Activated naive CD4-positive, alpha-beta T cell treated with anti-CD3 and anti-CD28 coated beads for 36 hours (primary cell): ENCODE measurements at regions not wholly inside any gene's neighbourhood (a gene's known extent, or its start where the extent isn't known, plus 50 kb on each side); places are given as distances from the start of the nearest gene placed in this dataset.

ENCODE experiments used
- CTCF ChIA-PET: fragments of 350-600 bp; sonication (Branson Sonifier 250); formaldehyde crosslinking; loops from one replicate; lab custom pipeline; 2021; ENCODE audit warnings: antibody characterized with exemption; lab: Charles Lee
- DNase-seq: peaks from one replicate; pipeline ENCODE4 v3.0.0-alpha.2; 2020
- H3K27ac Mint-ChIP-seq: one replicate; pipeline ENCODE4 v1.8.0; 2021; ENCODE audit warnings: mild to moderate bottlenecking, mixed read lengths
- H3K27me3 Mint-ChIP-seq: one replicate; pipeline ENCODE4 v1.8.0; 2021; ENCODE audit warnings: low read depth, mixed read lengths
- H3K36me3 Mint-ChIP-seq: one replicate; pipeline ENCODE4 v1.8.0; 2021; ENCODE audit warnings: low read depth, mixed read lengths
- H3K4me1 Mint-ChIP-seq: one replicate; pipeline ENCODE4 v1.8.0; 2021; ENCODE audit warnings: low read depth, mixed read lengths
- H3K4me3 Mint-ChIP-seq: one replicate; pipeline ENCODE4 v1.8.0; 2021; ENCODE audit warnings: mild to moderate bottlenecking, moderate library complexity, mixed read lengths
- H3K9me3 Mint-ChIP-seq: one replicate; pipeline ENCODE4 v1.8.0; 2021; ENCODE audit warnings: mixed read lengths
- intact Hi-C: fragments of 100-400 bp; cut with micrococcal nuclease; formaldehyde crosslinking; loops from one replicate; pipeline ENCODE4 v1.15.1; 2023

DNA sequence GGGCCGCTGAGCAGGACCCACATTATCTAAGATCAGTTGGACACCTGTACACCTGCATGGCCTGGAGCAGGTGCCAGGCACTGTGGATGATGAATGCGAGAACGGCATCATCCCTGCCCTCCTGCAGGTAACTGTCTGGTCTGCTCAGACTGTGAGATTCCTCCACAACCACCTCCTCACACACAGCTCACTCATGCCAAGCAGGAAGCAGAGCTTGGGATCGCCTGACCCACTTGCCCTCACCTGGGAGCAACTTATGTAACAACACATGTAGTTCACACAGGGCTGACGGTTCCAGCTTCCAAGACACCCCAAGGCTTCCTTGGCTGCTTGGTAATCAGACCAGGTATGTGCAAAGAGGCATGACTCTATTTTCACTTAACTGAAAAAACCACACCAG lies 359.2 kb downstream of the PREX1 start:
- no peak for DNase-seq
- Mint-ChIP-seq H3K4me3 (no peak overlapping the region), H3K27me3 (no peaks in the 10 kb centered on the region), H3K4me1 (no peaks in the 10 kb centered on the region), H3K9me3 (no peaks in the 10 kb centered on the region), H3K36me3 (no peaks in the 10 kb centered on the region), H3K27ac (no peak overlapping the region)
- CTCF ChIA-PET = no interaction called here
- intact Hi-C loops = no loop called here

DNA sequence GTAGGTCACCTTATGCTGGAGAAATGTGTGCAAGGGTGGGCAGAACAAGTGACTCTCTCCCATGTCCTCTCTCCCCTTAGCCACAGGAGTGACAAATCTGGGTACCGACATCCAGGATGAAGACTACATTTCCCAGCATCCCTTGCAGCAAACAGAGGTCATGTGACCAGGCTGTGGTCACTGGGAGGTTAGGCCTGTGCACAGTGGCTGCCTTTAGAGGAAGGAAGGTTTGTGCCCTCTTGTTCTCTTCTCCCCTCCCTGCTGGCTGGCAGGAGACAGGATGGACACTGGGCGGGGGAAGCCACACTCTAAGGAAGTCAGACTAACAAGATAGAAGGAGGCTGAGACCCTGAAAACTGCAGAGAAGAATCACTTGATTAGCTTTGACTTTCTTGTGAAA lies 360.2 kb downstream of the PREX1 start:
- Mint-ChIP-seq H3K27me3 (no peaks in the 10 kb centered on the region), H3K4me1 (no peaks in the 10 kb centered on the region), H3K4me3 (no peak overlapping the region), H3K36me3 (no peaks in the 10 kb centered on the region), H3K27ac (no peak overlapping the region), H3K9me3 (no peaks in the 10 kb centered on the region)
- CTCF ChIA-PET = no interaction called here
- intact Hi-C loops = no loop called here
- DNase-seq = no peak

DNA sequence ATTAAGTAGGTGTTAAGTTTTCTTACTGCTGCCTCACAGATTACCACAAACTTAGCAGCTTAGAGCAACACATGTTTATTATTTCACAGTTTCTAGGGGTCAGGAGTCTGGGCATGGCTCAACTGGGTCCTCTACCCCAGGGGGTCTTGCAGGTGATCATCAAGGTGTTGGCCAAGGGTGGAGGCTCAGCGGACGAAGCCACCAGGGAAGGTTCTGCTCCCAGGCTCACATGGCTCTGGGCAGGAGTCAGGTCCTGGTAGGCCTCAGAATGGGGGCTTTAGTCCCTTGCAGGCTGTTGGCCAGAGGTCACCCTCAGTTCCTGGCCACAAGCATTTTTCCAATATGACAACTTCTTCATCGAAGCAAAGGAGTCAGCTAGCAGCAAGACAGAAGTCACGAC lies 362.5 kb downstream of the PREX1 start:
- Mint-ChIP-seq H3K36me3 (no peaks in the 10 kb centered on the region), H3K4me1 (no peaks in the 10 kb centered on the region), H3K27ac (no peak overlapping the region), H3K27me3 (no peaks in the 10 kb centered on the region), H3K9me3 (no peaks in the 10 kb centered on the region), H3K4me3 (no peak overlapping the region)
- CTCF ChIA-PET = no interaction called here
- DNase-seq = no peak
- intact Hi-C loops = no loop called here

DNA sequence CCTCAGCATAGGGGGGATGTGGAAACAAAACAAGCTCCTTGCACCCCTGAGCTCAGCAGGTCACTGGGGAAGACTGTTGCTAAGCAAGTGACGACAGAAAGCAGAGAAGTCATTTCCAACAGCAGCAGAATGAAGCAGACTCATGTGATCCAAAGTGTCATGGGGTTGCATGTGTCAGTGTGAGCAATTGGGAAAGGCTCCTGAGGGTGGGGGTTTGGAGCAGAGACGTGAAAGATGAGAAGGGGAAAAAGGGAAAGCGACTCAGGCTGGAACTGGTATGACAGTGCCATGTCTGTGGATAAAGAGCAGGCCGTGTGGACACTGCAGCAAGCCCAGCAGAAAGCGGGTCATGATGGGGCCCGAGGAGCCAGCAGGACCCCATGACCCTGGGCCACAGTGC lies 363.9 kb downstream of the PREX1 start:
- Mint-ChIP-seq H3K4me3 (no peak overlapping the region), H3K27ac (no peak overlapping the region), H3K9me3 (no peaks in the 10 kb centered on the region), H3K27me3 (no peaks in the 10 kb centered on the region), H3K36me3 (no peaks in the 10 kb centered on the region), H3K4me1 (no peaks in the 10 kb centered on the region)
- DNase-seq = no peak
- CTCF ChIA-PET = no interaction called here
- intact Hi-C loops = no loop called here

DNA sequence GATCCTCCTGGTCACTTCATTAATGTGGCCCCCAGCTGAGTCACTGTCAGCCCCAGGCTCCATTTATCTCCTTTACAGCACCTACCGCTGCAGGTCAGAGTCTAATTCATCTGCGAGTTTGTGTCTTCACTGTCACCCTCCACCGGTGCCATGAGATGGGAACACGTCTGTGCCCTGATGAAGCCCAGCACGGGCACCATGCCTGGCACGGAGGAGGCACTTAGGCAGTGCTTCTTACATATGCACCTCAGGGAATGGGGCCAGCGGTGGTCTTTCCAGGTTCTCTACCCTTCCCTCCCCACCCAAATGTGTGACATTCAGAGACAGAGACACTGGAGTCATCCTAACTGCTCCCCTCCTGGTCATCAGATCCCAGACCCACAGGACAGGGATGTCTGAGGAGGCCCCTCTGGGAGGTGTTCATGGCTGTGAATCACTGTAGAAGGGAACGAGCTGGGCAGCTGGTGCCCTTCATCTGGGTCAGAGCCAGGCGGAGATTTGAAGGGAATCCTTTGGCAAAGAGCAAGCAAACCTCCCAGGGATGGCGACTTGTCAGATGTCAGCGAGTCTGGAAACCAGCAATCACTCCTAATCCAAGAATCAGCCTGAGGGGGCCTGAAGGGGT lies 364.6 kb downstream of the PREX1 start:
- no peaks in the 10 kb centered on the region for H3K27me3 Mint-ChIP-seq
- CTCF ChIA-PET = no interaction called here
- intact Hi-C loops = no loop called here
- H3K27ac Mint-ChIP-seq = no peak overlapping the region
- DNase-seq = no peak
- H3K4me3 Mint-ChIP-seq = no peak overlapping the region
- H3K4me1 Mint-ChIP-seq = no peaks in the 10 kb centered on the region
- no peaks in the 10 kb centered on the region for H3K36me3 Mint-ChIP-seq
- no peaks in the 10 kb centered on the region for H3K9me3 Mint-ChIP-seq

DNA sequence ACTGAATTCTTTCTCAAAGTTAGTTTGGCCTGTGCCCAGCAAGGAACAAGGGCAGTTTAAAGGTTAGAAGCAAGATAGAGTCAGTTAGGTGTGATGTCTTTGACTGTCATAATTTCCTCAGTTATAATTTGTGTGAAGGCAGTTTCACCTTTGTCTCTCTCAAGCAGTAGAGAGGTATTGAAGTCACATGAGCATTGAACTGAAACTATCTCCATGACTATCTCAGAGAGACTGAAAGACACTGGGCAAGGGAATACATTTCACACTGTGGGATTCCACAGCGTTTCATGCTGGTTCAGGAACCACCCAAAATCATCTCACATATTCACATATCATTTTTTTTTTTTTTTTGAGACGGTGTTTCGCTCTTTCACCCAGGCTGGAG lies 366.1 kb downstream of the PREX1 start:
- H3K9me3 Mint-ChIP-seq = no peaks in the 10 kb centered on the region
- H3K4me1 Mint-ChIP-seq = no peaks in the 10 kb centered on the region
- intact Hi-C loops = no loop called here

DNA sequence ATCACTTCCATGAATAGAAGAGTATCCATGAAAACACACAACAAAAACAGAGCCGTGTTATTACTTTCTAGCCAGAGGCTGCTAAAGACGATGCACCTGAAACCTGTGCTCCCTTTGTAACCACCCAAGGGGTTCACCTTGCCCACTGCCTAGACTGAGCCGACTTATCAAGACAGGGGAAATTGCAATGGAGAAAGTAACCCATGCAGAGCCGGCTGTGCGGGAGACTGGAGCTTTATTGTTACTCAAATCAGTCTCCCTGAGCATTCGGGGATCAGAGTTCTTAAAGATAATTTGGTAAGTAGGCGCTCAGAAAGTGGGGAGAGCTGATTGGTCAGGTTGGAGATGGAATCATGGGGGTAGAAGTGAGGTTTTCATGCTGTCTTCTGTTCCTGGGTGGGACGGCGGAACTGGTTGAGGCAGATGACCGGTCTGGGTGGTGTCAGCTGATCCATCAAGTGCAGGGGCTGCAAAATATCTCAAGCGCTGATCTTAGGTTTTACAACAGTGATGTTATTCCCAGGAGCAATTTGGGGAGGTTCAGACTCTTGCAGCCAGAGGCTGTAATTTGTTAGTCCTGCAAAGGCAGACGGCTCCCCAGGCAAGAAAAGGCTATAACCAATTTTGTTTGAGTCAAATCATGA lies 366.6 kb downstream of the PREX1 start:
- no peak for DNase-seq
- no peak overlapping the region for H3K27ac Mint-ChIP-seq
- no peaks in the 10 kb centered on the region for H3K9me3 Mint-ChIP-seq
- no peak overlapping the region for H3K4me3 Mint-ChIP-seq
- no peaks in the 10 kb centered on the region for H3K36me3 Mint-ChIP-seq
- no peaks in the 10 kb centered on the region for H3K4me1 Mint-ChIP-seq
- no peaks in the 10 kb centered on the region for H3K27me3 Mint-ChIP-seq
- intact Hi-C loops = no loop called here
- CTCF ChIA-PET = interaction anchor here (0.7 kb wide), 1 partner anchor 1583 kb away, joined by 3 read pairs; no protein-coding TSS in a partner anchor

More for the DNA sequence above, 366.1 kb downstream of the PREX1 start:
- Mint-ChIP-seq H3K27me3 (no peaks in the 10 kb centered on the region), H3K4me3 (no peak overlapping the region), H3K27ac (no peak overlapping the region), H3K36me3 (no peaks in the 10 kb centered on the region)
- no peak for DNase-seq
- CTCF ChIA-PET = interaction anchor here (0.7 kb wide), 1 partner anchor 1584 kb away, joined by 3 read pairs; no protein-coding TSS in a partner anchor

DNA sequence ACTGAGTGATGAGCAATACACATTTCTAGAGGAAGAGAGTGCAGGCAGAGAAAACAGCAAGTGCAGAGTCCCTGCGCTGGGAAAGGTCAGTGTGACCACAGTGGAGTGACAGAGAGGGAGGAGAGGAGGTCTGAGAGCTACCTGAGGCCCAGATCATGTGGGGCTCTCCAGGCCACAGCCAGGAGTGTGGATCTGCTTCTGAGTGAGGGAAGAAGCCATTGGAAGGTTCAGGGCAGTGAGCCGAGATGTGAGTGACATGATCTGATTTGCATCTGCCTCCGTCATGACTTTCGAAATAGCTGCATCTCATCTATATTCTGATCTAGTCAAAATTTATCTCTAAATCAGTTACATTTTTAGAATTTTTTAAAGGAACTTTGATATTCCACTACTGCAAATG lies 367.1 kb downstream of the PREX1 start:
- Mint-ChIP-seq H3K4me3 (no peak overlapping the region), H3K27ac (no peak overlapping the region), H3K27me3 (no peaks in the 10 kb centered on the region), H3K4me1 (no peaks in the 10 kb centered on the region), H3K36me3 (no peaks in the 10 kb centered on the region), H3K9me3 (no peaks in the 10 kb centered on the region)
- intact Hi-C loops = no loop called here
- DNase-seq = no peak
- CTCF ChIA-PET = interaction anchor here (0.6 kb wide), 1 partner anchor 1954 kb away, joined by 4 read pairs; no protein-coding TSS in a partner anchor

DNA sequence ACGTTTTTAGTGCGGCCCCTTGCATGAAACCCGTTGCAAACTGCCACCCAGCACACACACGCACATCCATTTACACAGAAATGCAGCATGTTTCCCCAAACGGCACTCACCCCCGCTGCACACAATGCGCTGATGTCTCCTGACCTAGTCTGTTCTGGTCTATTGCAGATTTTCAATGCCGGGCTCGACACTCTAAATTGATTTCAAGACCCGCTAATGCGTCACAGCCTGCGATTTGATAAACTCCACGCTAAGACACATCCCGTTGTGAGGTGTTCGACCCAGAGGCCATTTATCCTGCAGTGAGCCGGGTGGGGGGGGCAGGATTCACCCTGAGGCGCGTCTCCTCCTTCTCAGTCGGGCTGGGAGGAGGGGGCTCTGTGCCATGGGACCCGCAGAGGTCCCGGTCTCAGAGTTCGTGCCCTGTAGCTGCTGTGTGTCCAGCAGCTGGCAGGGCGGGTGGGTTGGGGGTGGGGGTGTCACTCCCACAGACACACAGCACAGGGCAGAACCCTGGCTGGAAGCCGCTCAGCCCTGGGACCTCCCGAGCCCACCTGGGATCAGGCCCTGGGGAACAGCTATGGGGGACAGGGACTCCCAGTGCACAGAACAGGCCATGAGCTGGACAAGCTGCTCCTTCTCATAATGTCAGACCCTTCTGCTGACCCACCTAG lies 367.9 kb downstream of the PREX1 start:
- Mint-ChIP-seq H3K9me3 (no peaks in the 10 kb centered on the region), H3K27ac (no peak overlapping the region)

DNA sequence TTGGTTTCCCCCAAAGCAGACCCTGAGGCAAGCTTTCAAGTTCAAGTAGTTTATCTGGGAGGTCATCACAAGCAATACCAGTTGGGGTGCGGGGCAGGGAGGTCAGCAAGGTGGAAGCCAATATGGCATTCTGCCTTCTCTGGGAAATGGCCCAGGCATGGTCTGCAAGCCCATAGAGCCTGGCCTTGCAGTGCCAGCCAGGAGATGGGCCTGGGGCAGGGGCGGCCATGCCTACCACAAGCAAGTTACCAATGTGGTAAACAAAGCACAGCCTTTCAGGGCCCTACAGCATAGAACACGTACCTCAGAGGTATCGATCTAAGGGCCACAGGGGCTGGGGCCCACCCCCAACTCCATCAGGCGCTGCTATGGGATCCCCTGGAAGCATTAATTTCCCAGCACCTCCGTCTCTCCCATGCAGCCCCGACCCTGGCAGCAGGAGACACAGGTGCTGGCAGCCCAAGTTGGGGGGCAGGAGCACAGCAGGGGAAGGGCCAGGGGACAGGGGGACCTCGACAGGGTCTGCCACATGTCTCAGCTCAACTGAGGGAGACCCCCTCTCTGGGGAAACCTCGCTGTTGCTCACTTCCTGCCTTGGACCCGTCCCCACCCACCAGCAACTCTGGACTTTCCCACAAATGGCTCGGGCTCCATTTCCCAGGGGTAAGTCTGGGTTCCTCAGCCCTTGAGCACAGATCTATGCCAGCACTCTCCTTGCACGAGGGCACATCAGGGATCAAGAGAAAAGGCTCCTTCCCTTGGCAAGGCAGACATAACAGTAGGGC lies 369.0 kb downstream of the PREX1 start:
- CTCF ChIA-PET = no interaction called here
- DNase-seq = no peak
- no peak overlapping the region for H3K27ac Mint-ChIP-seq
- no peaks in the 10 kb centered on the region for H3K9me3 Mint-ChIP-seq
- H3K36me3 Mint-ChIP-seq = no peaks in the 10 kb centered on the region
- H3K4me3 Mint-ChIP-seq = no peak overlapping the region
- intact Hi-C loops = no loop called here
- no peaks in the 10 kb centered on the region for H3K4me1 Mint-ChIP-seq
- H3K27me3 Mint-ChIP-seq = peaks cover 2% of the 10 kb centered on the region

More for the DNA sequence above, 367.9 kb downstream of the PREX1 start:
- intact Hi-C loops = no loop called here
- CTCF ChIA-PET = interaction anchor here (0.6 kb wide), 1 partner anchor 1954 kb away, joined by 4 read pairs; no protein-coding TSS in a partner anchor
- DNase-seq = no peak
- Mint-ChIP-seq H3K4me3 (no peak overlapping the region), H3K36me3 (no peaks in the 10 kb centered on the region), H3K27me3 (no peaks in the 10 kb centered on the region), H3K4me1 (no peaks in the 10 kb centered on the region)

DNA sequence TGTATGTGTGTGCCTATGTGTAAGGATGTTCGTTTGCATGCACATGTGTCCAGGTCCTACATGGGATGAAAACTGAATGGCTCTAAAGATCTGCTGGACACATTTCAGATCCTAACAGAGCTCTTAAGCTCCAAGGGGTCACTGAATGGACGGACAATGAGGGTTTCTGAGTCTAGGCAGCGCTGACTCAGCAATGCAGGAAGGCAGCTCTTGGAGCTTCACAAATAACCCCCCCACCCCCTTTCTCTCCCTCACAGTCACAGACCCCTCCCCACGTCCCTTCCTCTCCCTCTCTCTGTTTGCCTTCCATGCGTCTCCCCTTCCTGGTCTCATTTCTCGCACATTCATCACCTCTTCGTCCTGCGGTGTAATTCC lies 369.8 kb downstream of the PREX1 start:
- intact Hi-C loops = no loop called here
- no peak for DNase-seq

DNA sequence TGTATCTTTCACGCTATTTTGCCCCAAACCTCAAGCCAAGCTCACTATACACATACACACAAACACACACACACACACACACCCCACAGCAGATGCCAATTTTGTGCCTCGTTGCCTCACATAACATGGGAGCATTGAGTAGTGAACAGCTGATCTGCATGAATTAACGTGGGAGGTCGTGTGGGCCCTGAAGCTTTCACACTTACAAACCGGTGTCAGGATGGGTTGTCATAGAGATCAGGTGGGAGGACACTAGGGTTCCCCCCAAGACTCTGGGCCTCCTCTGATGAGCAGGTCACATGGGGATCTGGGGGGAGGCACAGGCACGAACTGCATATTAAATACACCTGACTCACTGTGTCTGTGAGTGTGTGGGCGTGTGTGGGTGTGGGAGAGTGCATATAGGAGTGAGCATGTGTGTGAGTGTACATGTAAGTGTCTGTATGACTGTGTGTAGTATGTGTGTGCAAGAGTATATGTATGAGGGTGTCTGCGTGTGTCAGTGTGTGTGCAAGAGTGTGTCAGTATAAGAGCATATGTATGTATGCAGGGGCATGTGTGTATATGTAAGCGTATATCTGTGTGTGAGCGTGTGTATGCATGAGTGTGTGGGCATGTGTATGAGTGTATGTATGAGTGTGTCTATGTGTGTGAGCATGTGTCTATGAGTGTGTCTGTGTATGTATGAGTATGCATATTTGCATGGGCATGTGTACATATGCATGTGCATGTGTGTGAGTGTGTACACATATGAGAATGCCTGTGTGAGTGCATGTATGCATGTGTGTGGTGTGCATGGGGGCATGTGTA lies 370.4 kb downstream of the PREX1 start:
- Mint-ChIP-seq H3K27ac (no peak overlapping the region), H3K27me3 (peaks cover 2% of the 10 kb centered on the region), H3K36me3 (no peaks in the 10 kb centered on the region), H3K9me3 (no peaks in the 10 kb centered on the region), H3K4me1 (no peaks in the 10 kb centered on the region), H3K4me3 (no peak overlapping the region)
- DNase-seq = no peak
- CTCF ChIA-PET = no interaction called here
- intact Hi-C loops = no loop called here

More for the DNA sequence above, 369.8 kb downstream of the PREX1 start:
- CTCF ChIA-PET = no interaction called here
- Mint-ChIP-seq H3K36me3 (no peaks in the 10 kb centered on the region), H3K4me3 (no peak overlapping the region), H3K27me3 (peaks cover 2% of the 10 kb centered on the region), H3K27ac (no peak overlapping the region), H3K4me1 (no peaks in the 10 kb centered on the region), H3K9me3 (no peaks in the 10 kb centered on the region)
